22Rv1 (cell line): ENCODE measurements at regions not wholly inside any gene's neighbourhood (a gene's known extent, or its start where the extent isn't known, plus 50 kb on each side); places are given as distances from the start of the nearest gene placed in this dataset.

Experiments used
- H3K27ac ChIP-seq: fragments of 450-650 bp; 2 replicates; pipeline ENCODE4 v1.5.1; 2017
- CTCF ChIP-seq: fragments of 450-650 bp; IDR thresholded peaks from 2 replicates; pipeline ENCODE4 v1.5.1; 2017; ENCODE audit warnings: mild to moderate bottlenecking
- ZFX ChIP-seq: fragments of 450-650 bp; IDR thresholded peaks from 2 replicates; pipeline ENCODE4 v1.6.1; 2017; ENCODE audit warnings: antibody characterized with exemption, borderline replicate concordance

DNA sequence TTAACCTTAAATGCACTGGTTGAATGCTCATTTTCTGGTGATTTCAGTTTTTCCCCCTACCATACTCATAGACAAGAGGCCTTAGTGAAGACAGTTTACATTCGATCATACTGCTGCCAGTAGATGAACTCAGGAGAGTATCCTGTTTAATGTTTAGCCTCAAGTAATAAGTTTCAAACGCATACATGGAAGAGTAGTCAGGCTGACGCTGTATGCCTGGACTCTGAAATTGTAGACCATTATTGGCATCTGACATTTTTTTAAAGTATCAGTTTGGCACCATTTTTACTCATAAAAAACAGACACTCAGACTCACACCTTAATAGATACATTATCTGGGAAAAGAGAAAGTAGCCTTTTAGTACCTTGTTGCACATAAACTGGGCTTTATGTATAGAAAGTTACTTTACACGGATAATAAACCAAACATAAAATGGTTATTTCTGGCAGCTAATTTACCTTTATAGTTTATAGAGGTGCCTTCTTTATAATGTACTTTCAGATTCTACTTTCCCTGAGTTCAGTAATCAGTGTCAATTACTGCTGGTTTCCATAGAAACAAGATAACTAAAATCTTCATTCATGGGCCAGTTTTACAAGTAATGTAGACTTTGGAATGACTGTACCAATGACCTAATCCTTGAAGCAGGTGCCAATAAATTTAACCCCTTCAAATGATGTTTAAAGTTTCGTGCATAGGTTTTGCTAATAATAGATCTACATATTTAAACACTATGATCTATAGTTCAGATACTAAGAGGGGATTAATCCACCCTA lies 183.8 kb upstream of the ITGA1 start:
- H3K27ac ChIP-seq, result no peak overlapping the region

GRCh38 chr5:52605317-52606313 lies 182.1 kb upstream of the ITGA1 start:
- TF ChIP-seq CTCF, result no peak
- no peak for TF ChIP-seq ZFX
- no peak overlapping the region for H3K27ac ChIP-seq

More for the DNA sequence above, 183.8 kb upstream of the ITGA1 start:
- TF ChIP-seq ZFX (no peak), CTCF (no peak)

GRCh38 chr5:52607227-52607824 lies 180.4 kb upstream of the ITGA1 start:
- H3K27ac ChIP-seq, result no peak overlapping the region
- TF ChIP-seq CTCF (no peak), ZFX (no peak)

GRCh38 chr5:52620315-52620714 lies 167.4 kb upstream of the ITGA1 start:
- no peak overlapping the region for H3K27ac ChIP-seq
- TF ChIP-seq CTCF (no peak), ZFX (no peak)

GRCh38 chr5:52623291-52623690 lies 164.4 kb upstream of the ITGA1 start:
- H3K27ac ChIP-seq, result no peak overlapping the region
- TF ChIP-seq ZFX, result no peak
- no peak for TF ChIP-seq CTCF

GRCh38 chr5:52624291-52624690 lies 163.4 kb upstream of the ITGA1 start:
- TF ChIP-seq ZFX, result no peak
- no peak for TF ChIP-seq CTCF
- H3K27ac ChIP-seq, result no peak overlapping the region

DNA sequence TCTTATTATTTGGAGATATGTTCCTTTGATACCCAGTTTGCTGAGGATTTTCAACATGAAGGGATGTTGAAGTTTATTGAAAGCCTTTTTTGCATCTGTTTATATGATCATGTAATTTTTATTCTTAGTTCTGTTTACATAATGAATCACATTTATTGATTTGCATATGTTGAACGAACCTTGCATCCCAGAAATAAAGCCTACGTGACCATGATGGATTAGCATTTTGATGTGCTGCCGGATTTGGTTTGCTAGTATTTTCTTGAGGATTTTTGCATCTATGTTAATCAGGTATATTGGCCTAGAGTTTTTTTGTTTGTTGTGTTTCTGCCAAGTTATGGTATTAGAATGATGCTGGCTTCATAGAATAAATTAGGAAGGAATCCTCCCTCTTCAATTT lies 161.4 kb upstream of the ITGA1 start:
- TF ChIP-seq ZFX, result no peak
- no peak for TF ChIP-seq CTCF
- H3K27ac ChIP-seq, result no peak overlapping the region
